Endothelial cell (in vitro differentiated cells): ENCODE measurements at regions not wholly inside any gene's neighbourhood (a gene's known extent, or its start where the extent isn't known, plus 50 kb on each side); places are given as distances from the start of the nearest gene placed in this dataset.

Experiments used
- DNase-seq: peaks from one replicate; pipeline ENCODE4 v3.0.0; 2021; ENCODE audit warnings: low spot score
- H3K27ac Mint-ChIP-seq: one replicate; pipeline ENCODE4 v1.8.0; 2021; ENCODE audit warnings: mixed read lengths, inconsistent platforms; ENCODE audit not compliant: unreplicated experiment
- H3K27me3 Mint-ChIP-seq: one replicate; pipeline ENCODE4 v1.8.0; 2021; ENCODE audit warnings: mild to moderate bottlenecking, moderate library complexity, mixed read lengths, inconsistent platforms; ENCODE audit not compliant: unreplicated experiment
- H3K36me3 Mint-ChIP-seq: one replicate; pipeline ENCODE4 v1.8.0; 2021; ENCODE audit warnings: mild to moderate bottlenecking, low read depth, mixed read lengths, inconsistent platforms; ENCODE audit not compliant: unreplicated experiment
- H3K4me1 Mint-ChIP-seq: one replicate; pipeline ENCODE4 v1.8.0; 2021; ENCODE audit warnings: mild to moderate bottlenecking, mixed read lengths, inconsistent platforms; ENCODE audit not compliant: unreplicated experiment
- H3K4me3 Mint-ChIP-seq: one replicate; pipeline ENCODE4 v1.8.0; 2021; ENCODE audit warnings: mild to moderate bottlenecking, mixed read lengths, inconsistent platforms; ENCODE audit not compliant: unreplicated experiment
- H3K9me3 Mint-ChIP-seq: one replicate; pipeline ENCODE4 v1.8.0; 2021; ENCODE audit warnings: mixed read lengths, inconsistent platforms; ENCODE audit not compliant: unreplicated experiment
- CTCF ChIP-seq: fragments of 200-600 bp; sonication (generic); IDR thresholded peaks from one replicate; pipeline ENCODE4 v1.5.0; 2021; ENCODE audit warnings: antibody characterized with exemption; ENCODE audit not compliant: unreplicated experiment

- H3K4me1 Mint-ChIP-seq, result peaks cover 22% of the 10 kb centered on the region
- H3K27me3 Mint-ChIP-seq, result no peaks in the 10 kb centered on the region
- DNase-seq, result no peak
- H3K4me3 Mint-ChIP-seq, result no peak overlapping the region
- H3K9me3 Mint-ChIP-seq, result no peaks in the 10 kb centered on the region
- TF ChIP-seq CTCF, result no peak
- H3K36me3 Mint-ChIP-seq, result peaks cover 23% of the 10 kb centered on the region
- no peak overlapping the region for H3K27ac Mint-ChIP-seq
Observed at GRCh38 chr17:6915620-6916019, 80.2 kb upstream of the ALOX12 start.

DNA sequence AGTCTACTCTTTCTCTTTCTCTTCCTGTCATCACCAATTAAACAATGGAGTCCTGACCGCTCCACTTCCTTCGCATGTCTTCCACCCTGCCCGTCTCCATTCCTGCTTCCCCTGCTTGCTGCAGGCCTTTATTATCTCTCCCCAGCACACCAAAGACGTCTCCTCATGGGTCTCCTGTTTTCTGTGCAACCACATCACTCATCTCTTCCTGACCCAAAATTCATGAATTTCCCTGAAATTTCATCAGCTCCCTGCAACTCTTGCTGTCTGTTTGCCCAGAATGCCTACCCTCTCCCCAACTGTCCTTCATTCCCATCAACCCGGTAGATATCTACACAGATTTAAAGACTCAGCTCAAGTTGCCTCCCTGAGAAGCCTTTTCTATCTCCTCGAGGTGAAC is 76.7 kb upstream of the ALOX12 start:
- DNase-seq, result no peak
- H3K27me3 Mint-ChIP-seq, result peaks cover 7% of the 10 kb centered on the region
- no peaks in the 10 kb centered on the region for H3K9me3 Mint-ChIP-seq
- no peak overlapping the region for H3K4me3 Mint-ChIP-seq
- H3K27ac Mint-ChIP-seq, result no peak overlapping the region
- no peak for TF ChIP-seq CTCF
- H3K4me1 Mint-ChIP-seq, result peaks cover 7% of the 10 kb centered on the region
- peaks cover 17% of the 10 kb centered on the region for H3K36me3 Mint-ChIP-seq

DNA sequence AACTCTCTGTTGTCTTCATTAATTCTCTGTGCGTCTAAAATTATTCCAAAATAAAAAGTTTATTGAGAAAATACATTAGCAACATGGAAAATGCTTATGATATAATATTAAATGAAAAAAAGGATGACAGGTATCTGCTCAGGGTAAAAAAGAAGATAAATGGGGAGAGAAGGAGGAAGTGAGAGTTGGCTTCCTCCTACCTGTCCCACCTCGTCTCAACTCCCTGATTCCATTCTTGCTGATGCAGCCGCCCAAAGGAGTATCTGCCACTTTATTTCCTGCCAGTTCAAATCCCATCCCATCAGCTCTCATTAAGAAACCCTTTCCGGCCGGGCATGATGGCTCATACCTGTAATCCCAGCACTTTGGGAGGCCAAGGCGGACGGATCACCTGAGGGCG is 72.5 kb upstream of the ALOX12 start:
- Mint-ChIP-seq H3K27ac (no peak overlapping the region), H3K27me3 (peaks cover 7% of the 10 kb centered on the region), H3K36me3 (peaks cover 15% of the 10 kb centered on the region), H3K4me3 (no peak overlapping the region), H3K9me3 (no peaks in the 10 kb centered on the region), H3K4me1 (peaks cover 6% of the 10 kb centered on the region)
- no peak for DNase-seq
- no peak for TF ChIP-seq CTCF

GRCh38 chr17:6924208-6924607 is 71.6 kb upstream of the ALOX12 start:
- Mint-ChIP-seq H3K27ac (no peak overlapping the region), H3K9me3 (no peaks in the 10 kb centered on the region)
- no peak for DNase-seq

GRCh38 chr17:6926667-6927066 is 69.2 kb upstream of the ALOX12 start:
- Mint-ChIP-seq H3K9me3 (no peaks in the 10 kb centered on the region), H3K27ac (no peak overlapping the region), H3K36me3 (peaks cover 8% of the 10 kb centered on the region), H3K4me1 (peaks cover 6% of the 10 kb centered on the region), H3K27me3 (peaks cover 1% of the 10 kb centered on the region), H3K4me3 (no peak overlapping the region)
- no peak for DNase-seq
- TF ChIP-seq CTCF, result no peak

More at GRCh38 chr17:6924208-6924607, 71.6 kb upstream of the ALOX12 start:
- Mint-ChIP-seq H3K36me3 (peaks cover 15% of the 10 kb centered on the region), H3K27me3 (peaks cover 7% of the 10 kb centered on the region), H3K4me3 (no peak overlapping the region), H3K4me1 (peaks cover 6% of the 10 kb centered on the region)
- no peak for TF ChIP-seq CTCF
